ENCODE measurements at regions not wholly inside any gene's neighbourhood (a gene's known extent, or its start where the extent isn't known, plus 50 kb on each side); places are given as distances from the start of the nearest gene placed in this dataset.

DNA sequence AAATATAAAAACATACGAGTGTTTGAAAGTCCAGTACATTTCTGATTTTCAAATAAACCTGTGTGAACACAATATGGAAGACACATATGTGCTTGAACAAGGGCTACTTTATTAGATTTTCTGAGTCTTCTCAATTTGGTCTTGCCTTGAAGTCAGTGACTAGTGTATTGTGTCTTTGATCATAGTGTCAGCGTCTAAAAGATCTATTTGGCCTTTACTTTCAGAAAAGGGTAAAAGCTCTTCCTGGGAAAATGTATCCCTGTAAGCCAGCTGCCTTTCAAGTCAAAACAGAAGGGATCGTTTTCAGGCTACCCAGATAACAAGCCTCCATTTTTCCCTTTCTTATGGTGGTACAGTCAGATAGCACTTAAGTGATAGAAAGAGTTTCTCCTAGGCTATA lies 471.9 kb downstream of the CMPK2 start:
- Histone ChIP-seq H3K4me1 (ENCODE audit: control insufficient read depth, insufficient read depth, low read length) (no peaks in the 10 kb centered on the region), H3K27me3 (ENCODE audit: control insufficient read depth, insufficient read depth, low read length) (no peaks in the 10 kb centered on the region), H3K27ac (ENCODE audit: low read length) (no peak overlapping the region), H3K4me3 (ENCODE audit: low read depth in 2 of 2, low read length in 2 of 2) (no peak overlapping the region), H3K9me3 (ENCODE audit: control insufficient read depth, insufficient read depth, low read depth, low read length) (no peaks in the 10 kb centered on the region), H3K36me3 (ENCODE audit: control insufficient read depth, insufficient read depth, low read length) (no peaks in the 10 kb centered on the region)
- intact Hi-C loops (cut with micrococcal nuclease; ENCODE audit: unreplicated experiment) (no loop called here), in situ Hi-C loops (cut with HindIII; ENCODE audit: low pct_unique_long_range_greater_than_20kb, low sequenced_read_pairs) (no loop called here)
- POLR2A ChIA-PET: no interaction called here
- TF ChIP-seq, protein P1, sequence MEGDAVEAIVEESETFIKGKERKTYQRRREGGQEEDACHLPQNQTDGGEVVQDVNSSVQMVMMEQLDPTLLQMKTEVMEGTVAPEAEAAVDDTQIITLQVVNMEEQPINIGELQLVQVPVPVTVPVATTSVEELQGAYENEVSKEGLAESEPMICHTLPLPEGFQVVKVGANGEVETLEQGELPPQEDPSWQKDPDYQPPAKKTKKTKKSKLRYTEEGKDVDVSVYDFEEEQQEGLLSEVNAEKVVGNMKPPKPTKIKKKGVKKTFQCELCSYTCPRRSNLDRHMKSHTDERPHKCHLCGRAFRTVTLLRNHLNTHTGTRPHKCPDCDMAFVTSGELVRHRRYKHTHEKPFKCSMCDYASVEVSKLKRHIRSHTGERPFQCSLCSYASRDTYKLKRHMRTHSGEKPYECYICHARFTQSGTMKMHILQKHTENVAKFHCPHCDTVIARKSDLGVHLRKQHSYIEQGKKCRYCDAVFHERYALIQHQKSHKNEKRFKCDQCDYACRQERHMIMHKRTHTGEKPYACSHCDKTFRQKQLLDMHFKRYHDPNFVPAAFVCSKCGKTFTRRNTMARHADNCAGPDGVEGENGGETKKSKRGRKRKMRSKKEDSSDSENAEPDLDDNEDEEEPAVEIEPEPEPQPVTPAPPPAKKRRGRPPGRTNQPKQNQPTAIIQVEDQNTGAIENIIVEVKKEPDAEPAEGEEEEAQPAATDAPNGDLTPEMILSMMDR (IDR thresholded peaks at IDR 0.05): no peak
- TF ChIP-seq SIN3A (IDR thresholded peaks at IDR 0.05; ENCODE audit: borderline replicate concordance, insufficient read depth, low read depth, low read length) (no peak), TCF7L2 (IDR thresholded peaks at IDR 0.05; ENCODE audit: low read depth, low read length) (no peak), POLR2AphosphoS5 (IDR thresholded peaks at IDR 0.05; ENCODE audit: low read depth, low read length) (no peak)
- DNase-seq (ENCODE audit: low read depth, low spot score) (no peak), ATAC-seq (no peak)
- no TSS peak for BruUV-seq (replicated peaks)
- CTCF ChIA-PET: no interaction called here

DNA sequence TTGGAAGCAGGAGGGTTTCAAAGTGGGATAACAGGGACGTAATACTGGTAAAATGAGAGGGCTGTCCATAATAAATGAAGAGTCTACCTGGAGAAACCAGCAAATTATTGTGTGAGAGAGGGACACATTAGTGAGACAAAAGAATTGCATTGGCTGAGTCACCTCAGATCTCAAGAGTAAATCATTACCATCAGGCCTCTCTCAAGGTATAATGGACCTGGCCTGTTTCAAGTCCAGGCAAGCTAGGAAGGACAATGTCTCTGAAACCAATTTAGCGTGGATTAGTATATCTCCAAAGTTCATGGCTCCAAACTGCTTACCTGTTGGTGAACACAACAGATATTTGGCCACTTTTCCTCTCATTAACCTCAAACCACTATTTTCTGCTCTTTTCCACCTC lies 471.4 kb downstream of the CMPK2 start:
- H3K9me3 ChIP-seq (ENCODE audit: control insufficient read depth, insufficient read depth, low read depth, low read length): no peaks in the 10 kb centered on the region
- intact Hi-C loops (cut with micrococcal nuclease; ENCODE audit: unreplicated experiment): no loop called here
- ChIA-PET POLR2A (no interaction called here), CTCF (no interaction called here)
- no peak for ATAC-seq
- DNase-seq (ENCODE audit: low read depth, low spot score): no peak
- H3K36me3 ChIP-seq (ENCODE audit: control insufficient read depth, insufficient read depth, low read length): no peaks in the 10 kb centered on the region
- no TSS peak for BruUV-seq (replicated peaks)
- H3K4me3 ChIP-seq (ENCODE audit: low read depth in 2 of 2, low read length in 2 of 2): no peak overlapping the region
- H3K27me3 ChIP-seq (ENCODE audit: control insufficient read depth, insufficient read depth, low read length): no peaks in the 10 kb centered on the region
- in situ Hi-C loops (cut with HindIII; ENCODE audit: low pct_unique_long_range_greater_than_20kb, low sequenced_read_pairs): no loop called here
- TF ChIP-seq, protein P1 (IDR thresholded peaks at IDR 0.05): no peak
- no peak for TF ChIP-seq TCF7L2 (IDR thresholded peaks at IDR 0.05; ENCODE audit: low read depth, low read length)
- no peak overlapping the region for H3K27ac ChIP-seq (ENCODE audit: low read length)
- H3K4me1 ChIP-seq (ENCODE audit: control insufficient read depth, insufficient read depth, low read length): no peaks in the 10 kb centered on the region

DNA sequence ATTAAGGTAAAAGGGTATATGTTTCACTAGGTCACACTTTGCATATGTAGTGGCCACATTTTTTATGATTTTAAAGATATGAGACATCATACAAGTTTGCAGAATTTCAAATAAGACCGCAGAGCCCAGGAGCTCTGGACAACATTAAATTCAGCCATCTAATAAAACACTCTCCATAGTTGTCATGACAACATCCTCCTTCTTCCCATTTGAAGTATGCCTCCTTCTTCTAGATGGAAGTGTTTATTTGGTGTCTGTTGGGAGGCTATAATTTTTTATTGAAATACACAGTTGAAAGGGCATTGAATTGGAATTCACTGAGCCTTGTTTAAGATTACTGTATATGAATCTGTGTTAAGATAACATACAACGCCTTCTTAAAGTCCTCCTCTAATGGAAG lies 467.3 kb downstream of the CMPK2 start:
- intact Hi-C loops (cut with micrococcal nuclease; ENCODE audit: unreplicated experiment): no loop called here
- Histone ChIP-seq H3K27me3 (ENCODE audit: control insufficient read depth, insufficient read depth, low read length) (no peaks in the 10 kb centered on the region), H3K4me3 (ENCODE audit: low read depth in 2 of 2, low read length in 2 of 2) (no peak overlapping the region), H3K36me3 (ENCODE audit: control insufficient read depth, insufficient read depth, low read length) (no peaks in the 10 kb centered on the region), H3K9me3 (ENCODE audit: control insufficient read depth, insufficient read depth, low read depth, low read length) (no peaks in the 10 kb centered on the region), H3K27ac (ENCODE audit: low read length) (no peak overlapping the region), H3K4me1 (ENCODE audit: control insufficient read depth, insufficient read depth, low read length) (no peaks in the 10 kb centered on the region)
- no peak for DNase-seq (ENCODE audit: low read depth, low spot score)
- TF ChIP-seq SIN3A (IDR thresholded peaks at IDR 0.05; ENCODE audit: borderline replicate concordance, insufficient read depth, low read depth, low read length): no peak
- TF ChIP-seq, protein P2, sequence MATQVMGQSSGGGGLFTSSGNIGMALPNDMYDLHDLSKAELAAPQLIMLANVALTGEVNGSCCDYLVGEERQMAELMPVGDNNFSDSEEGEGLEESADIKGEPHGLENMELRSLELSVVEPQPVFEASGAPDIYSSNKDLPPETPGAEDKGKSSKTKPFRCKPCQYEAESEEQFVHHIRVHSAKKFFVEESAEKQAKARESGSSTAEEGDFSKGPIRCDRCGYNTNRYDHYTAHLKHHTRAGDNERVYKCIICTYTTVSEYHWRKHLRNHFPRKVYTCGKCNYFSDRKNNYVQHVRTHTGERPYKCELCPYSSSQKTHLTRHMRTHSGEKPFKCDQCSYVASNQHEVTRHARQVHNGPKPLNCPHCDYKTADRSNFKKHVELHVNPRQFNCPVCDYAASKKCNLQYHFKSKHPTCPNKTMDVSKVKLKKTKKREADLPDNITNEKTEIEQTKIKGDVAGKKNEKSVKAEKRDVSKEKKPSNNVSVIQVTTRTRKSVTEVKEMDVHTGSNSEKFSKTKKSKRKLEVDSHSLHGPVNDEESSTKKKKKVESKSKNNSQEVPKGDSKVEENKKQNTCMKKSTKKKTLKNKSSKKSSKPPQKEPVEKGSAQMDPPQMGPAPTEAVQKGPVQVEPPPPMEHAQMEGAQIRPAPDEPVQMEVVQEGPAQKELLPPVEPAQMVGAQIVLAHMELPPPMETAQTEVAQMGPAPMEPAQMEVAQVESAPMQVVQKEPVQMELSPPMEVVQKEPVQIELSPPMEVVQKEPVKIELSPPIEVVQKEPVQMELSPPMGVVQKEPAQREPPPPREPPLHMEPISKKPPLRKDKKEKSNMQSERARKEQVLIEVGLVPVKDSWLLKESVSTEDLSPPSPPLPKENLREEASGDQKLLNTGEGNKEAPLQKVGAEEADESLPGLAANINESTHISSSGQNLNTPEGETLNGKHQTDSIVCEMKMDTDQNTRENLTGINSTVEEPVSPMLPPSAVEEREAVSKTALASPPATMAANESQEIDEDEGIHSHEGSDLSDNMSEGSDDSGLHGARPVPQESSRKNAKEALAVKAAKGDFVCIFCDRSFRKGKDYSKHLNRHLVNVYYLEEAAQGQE (IDR thresholded peaks at IDR 0.05; ENCODE audit: insufficient read depth in 1 of 2, low read depth in 2 of 2, low read length in 1 of 2): no peak
- no peak for TF ChIP-seq POLR2AphosphoS5 (IDR thresholded peaks at IDR 0.05; ENCODE audit: low read depth, low read length)
- TF ChIP-seq, protein P1 (IDR thresholded peaks at IDR 0.05): no peak
- no peak for TF ChIP-seq TCF7L2 (IDR thresholded peaks at IDR 0.05; ENCODE audit: low read depth, low read length)
- ChIA-PET CTCF (no interaction called here), POLR2A (no interaction called here)
- in situ Hi-C loops (cut with HindIII; ENCODE audit: low pct_unique_long_range_greater_than_20kb, low sequenced_read_pairs): no loop called here
- BruUV-seq (replicated peaks): no TSS peak
- ATAC-seq: no peak
